ENCODE measurements at regions not wholly inside any gene's neighbourhood (a gene's known extent, or its start where the extent isn't known, plus 50 kb on each side); places are given as distances from the start of the nearest gene placed in this dataset.

GRCh38 chr22:49037701-49038245 is 789.9 kb downstream of the BRD1 start:
- DNase-seq (ENCODE audit: low read depth, low spot score) (no peak), ATAC-seq (no peak)
- in situ Hi-C loops (cut with HindIII; ENCODE audit: low pct_unique_long_range_greater_than_20kb, low sequenced_read_pairs) (no loop called here), intact Hi-C loops (cut with micrococcal nuclease; ENCODE audit: unreplicated experiment) (no loop called here)
- H3K4me1 ChIP-seq (ENCODE audit: control insufficient read depth, insufficient read depth, low read length), result no peaks in the 10 kb centered on the region
- H3K36me3 ChIP-seq (ENCODE audit: control insufficient read depth, insufficient read depth, low read length), result no peaks in the 10 kb centered on the region
- no TSS peak for BruUV-seq (replicated peaks)
- CTCF ChIA-PET, result no interaction called here
- POLR2A ChIA-PET, result no interaction called here
- no peak overlapping the region for H3K27ac ChIP-seq (ENCODE audit: low read length)
- H3K4me3 ChIP-seq (ENCODE audit: low read depth in 2 of 2, low read length in 2 of 2), result no peak overlapping the region
- TF ChIP-seq TCF7L2 (IDR thresholded peaks at IDR 0.05; ENCODE audit: low read depth, low read length) (no peak), POLR2AphosphoS5 (IDR thresholded peaks at IDR 0.05; ENCODE audit: low read depth, low read length) (no peak), REST (IDR thresholded peaks at IDR 0.05; ENCODE audit: insufficient read depth in 1 of 2, low read depth in 2 of 2, low read length in 1 of 2) (no peak), SIN3A (IDR thresholded peaks at IDR 0.05; ENCODE audit: borderline replicate concordance, insufficient read depth, low read depth, low read length) (no peak), CTCF (IDR thresholded peaks at IDR 0.05) (no peak)
- no peaks in the 10 kb centered on the region; the same call in 1 of the 2 replicates for H3K27me3 ChIP-seq (ENCODE audit: control insufficient read depth, insufficient read depth, low read length)
- H3K9me3 ChIP-seq (ENCODE audit: control insufficient read depth, insufficient read depth, low read depth, low read length), result no peaks in the 10 kb centered on the region

GRCh38 chr22:49036513-49036912 is 791.2 kb downstream of the BRD1 start:
- in situ Hi-C loops (cut with HindIII; ENCODE audit: low pct_unique_long_range_greater_than_20kb, low sequenced_read_pairs) (no loop called here), intact Hi-C loops (cut with micrococcal nuclease; ENCODE audit: unreplicated experiment) (no loop called here)
- Histone ChIP-seq H3K27me3 (ENCODE audit: control insufficient read depth, insufficient read depth, low read length) (no peaks in the 10 kb centered on the region; the same call in 1 of the 2 replicates), H3K9me3 (ENCODE audit: control insufficient read depth, insufficient read depth, low read depth, low read length) (no peaks in the 10 kb centered on the region), H3K4me1 (ENCODE audit: control insufficient read depth, insufficient read depth, low read length) (no peaks in the 10 kb centered on the region), H3K27ac (ENCODE audit: low read length) (no peak overlapping the region), H3K36me3 (ENCODE audit: control insufficient read depth, insufficient read depth, low read length) (no peaks in the 10 kb centered on the region), H3K4me3 (ENCODE audit: low read depth in 2 of 2, low read length in 2 of 2) (no peak overlapping the region)
- ATAC-seq, result no peak
- TF ChIP-seq TCF7L2 (IDR thresholded peaks at IDR 0.05; ENCODE audit: low read depth, low read length), result no peak
- TF ChIP-seq SIN3A (IDR thresholded peaks at IDR 0.05; ENCODE audit: borderline replicate concordance, insufficient read depth, low read depth, low read length), result no peak
- TF ChIP-seq POLR2AphosphoS5 (IDR thresholded peaks at IDR 0.05; ENCODE audit: low read depth, low read length), result no peak
- no peak for TF ChIP-seq CTCF (IDR thresholded peaks at IDR 0.05)
- TF ChIP-seq REST (IDR thresholded peaks at IDR 0.05; ENCODE audit: insufficient read depth in 1 of 2, low read depth in 2 of 2, low read length in 1 of 2), result no peak
- BruUV-seq (replicated peaks), result no TSS peak
- POLR2A ChIA-PET, result interaction anchor here (0.7 kb wide), 1 partner anchor 182 kb away, joined by 3 read pairs; no protein-coding TSS in a partner anchor
- CTCF ChIA-PET, result no interaction called here
- DNase-seq (ENCODE audit: low read depth, low spot score), result no peak

Data from Panc1 (cell line).